B cell (primary cell): ENCODE measurements at regions not wholly inside any gene's neighbourhood (a gene's known extent, or its start where the extent isn't known, plus 50 kb on each side); places are given as distances from the start of the nearest gene placed in this dataset.

ENCODE experiments used
- ATAC-seq: fragments of 200-7000 bp; cut with Tn5 transposase; one replicate; pipeline ENCODE4 v1.10.0; 2021; ENCODE audit warnings: low read depth, mild to moderate bottlenecking, moderate number of reproducible peaks, moderate library complexity
- CTCF ChIA-PET: fragments of 350-600 bp; sonication (Branson Sonifier 250); formaldehyde crosslinking; loops from one replicate; lab custom pipeline; 2021; ENCODE audit warnings: antibody characterized with exemption, inconsistent platforms; lab: Charles Lee
- POLR2A ChIA-PET: fragments of 350-600 bp; sonication (Branson Sonifier 250); formaldehyde crosslinking; loops from one replicate; lab custom pipeline; 2021; ENCODE audit warnings: antibody characterized with exemption; lab: Charles Lee
- DNase-seq: peaks from one replicate; pipeline ENCODE4 v3.0.0; 2013
- H2AFZ ChIP-seq: 2 replicates; pipeline ENCODE4 v1.6.1; 2012; ENCODE audit warnings: mild to moderate bottlenecking, low read depth, low read length; ENCODE audit not compliant: insufficient read depth, poor library complexity, severe bottlenecking
- H3K27ac ChIP-seq, 2 donors: 1 replicate in 1 of 2; 2 replicates in 1 of 2; pipeline ENCODE4 v1.5.1; 2012 to 2013; ENCODE audit warnings: low read length in 2 of 2, mild to moderate bottlenecking in 2 of 2, moderate library complexity in 1 of 2
- H3K27me3 ChIP-seq, 4 experiments: fragments of 200-600 bp in 1 of 4; sonication (generic) in 1 of 4; replicated peaks in 1 of 4; 1 replicate in 2 of 4; 2 replicates in 2 of 4; pipeline versions ENCODE4 v1.6.1 to v1.7.0; 2013 to 2016; ENCODE audit warnings: low read length in 3 of 4, mild to moderate bottlenecking in 2 of 4, mixed read lengths in 1 of 4, moderate library complexity in 1 of 4; ENCODE audit not compliant: insufficient read depth in 4 of 4, control insufficient read depth in 3 of 4; ENCODE audit errors: control extremely low read depth in 1 of 4
- H3K36me3 ChIP-seq, 2 experiments: replicated peaks in 1 of 2; 1 replicate in 1 of 2; 2 replicates in 1 of 2; pipeline versions ENCODE4 v1.6.1 to v1.7.1; 2013; ENCODE audit warnings: low read length in 1 of 2; ENCODE audit not compliant: insufficient read depth in 2 of 2, control insufficient read depth in 1 of 2; ENCODE audit errors: control extremely low read depth in 1 of 2, extremely low read depth in 1 of 2
- H3K4me1 ChIP-seq, 2 donors: fragments of 200-600 bp in 1 of 2; sonication (generic) in 1 of 2; 1 replicate in 1 of 2; 2 replicates in 1 of 2; pipeline versions ENCODE4 v1.5.1 to v1.6.1; 2013 to 2017; ENCODE audit warnings: low read length in 2 of 2; ENCODE audit not compliant: control insufficient read depth in 2 of 2, insufficient read depth in 2 of 2
- H3K4me2 ChIP-seq: replicated peaks from 2 replicates; pipeline ENCODE3; 2012; ENCODE audit warnings: mild to moderate bottlenecking, low read depth, low read length; ENCODE audit not compliant: poor library complexity, severe bottlenecking
- H3K4me3 ChIP-seq, 5 experiments: fragments of 200-600 bp in 1 of 5; sonication (generic) in 1 of 5; 1 replicate in 3 of 5; 2 replicates in 2 of 5; pipeline versions ENCODE4 v1.5.1 to v1.7.0; 2011 to 2016; ENCODE audit warnings: low read length in 4 of 5, mild to moderate bottlenecking in 4 of 5, low read depth in 2 of 5, control low read depth in 1 of 5, moderate library complexity in 1 of 5; ENCODE audit not compliant: insufficient read depth in 1 of 5; ENCODE audit errors: control extremely low read depth in 1 of 5, extremely low read depth in 1 of 5
- H3K79me2 ChIP-seq: fragments of 200-600 bp; sonication (generic); one replicate; pipeline ENCODE4 v1.6.0; 2016; ENCODE audit warnings: low read length; ENCODE audit not compliant: control insufficient read depth, insufficient read depth
- H3K9ac ChIP-seq: fragments of 200-600 bp; sonication (generic); 2 replicates; pipeline ENCODE4 v1.6.1; 2017; ENCODE audit warnings: mild to moderate bottlenecking, low read length, moderate library complexity
- H3K9me3 ChIP-seq, 3 donors: one replicate each; pipeline versions ENCODE4 v1.6.1 to v1.7.1; 2013; ENCODE audit warnings: low read length in 2 of 3; ENCODE audit not compliant: control insufficient read depth in 2 of 3, insufficient read depth in 1 of 3; ENCODE audit errors: control extremely low read depth in 1 of 3
- H4K20me1 ChIP-seq: 2 replicates; pipeline ENCODE4 v1.6.0; 2012; ENCODE audit warnings: mild to moderate bottlenecking, low read length; ENCODE audit not compliant: insufficient read depth, control insufficient read depth, poor library complexity, severe bottlenecking
- H3K27ac Mint-ChIP-seq: one replicate; pipeline ENCODE4 v1.8.0; 2021; ENCODE audit warnings: mixed read lengths
- H3K27me3 Mint-ChIP-seq: one replicate; pipeline ENCODE4 v1.8.0; 2021; ENCODE audit warnings: mixed read lengths
- H3K4me1 Mint-ChIP-seq: one replicate; pipeline ENCODE4 v1.8.0; 2021; ENCODE audit warnings: mixed read lengths
- H3K4me3 Mint-ChIP-seq: one replicate; pipeline ENCODE4 v1.8.0; 2021; ENCODE audit warnings: mixed read lengths
- H3K9me3 Mint-ChIP-seq: one replicate; pipeline ENCODE4 v1.8.0; 2022; ENCODE audit warnings: mixed read lengths; ENCODE audit not compliant: insufficient read depth
- EZH2 ChIP-seq: IDR thresholded peaks from 2 replicates; pipeline ENCODE4 v1.6.1; 2012; ENCODE audit warnings: borderline replicate concordance, low read depth, mild to moderate bottlenecking, moderate library complexity, low read length; ENCODE audit not compliant: insufficient read depth, poor library complexity, severe bottlenecking
- WGBS: methylation state at CpG from one replicate; pipeline ENCODE4 v1.1.5; 2013; ENCODE audit warnings: missing lambda C conversion rate; ENCODE audit not compliant: insufficient coverage; 5-methylcytosine and 5-hydroxymethylcytosine counted together
- intact Hi-C: fragments of 100-400 bp; cut with micrococcal nuclease; formaldehyde crosslinking; loops from one replicate; pipeline ENCODE4 v1.10.0; 2022
- TF ChIP-seq, protein P1 (sequence below): fragments of 200-600 bp; IDR thresholded peaks from one replicate; pipeline ENCODE4 v1.8.0; 2022; ENCODE audit warnings: antibody characterized with exemption, mild to moderate bottlenecking

DNA sequence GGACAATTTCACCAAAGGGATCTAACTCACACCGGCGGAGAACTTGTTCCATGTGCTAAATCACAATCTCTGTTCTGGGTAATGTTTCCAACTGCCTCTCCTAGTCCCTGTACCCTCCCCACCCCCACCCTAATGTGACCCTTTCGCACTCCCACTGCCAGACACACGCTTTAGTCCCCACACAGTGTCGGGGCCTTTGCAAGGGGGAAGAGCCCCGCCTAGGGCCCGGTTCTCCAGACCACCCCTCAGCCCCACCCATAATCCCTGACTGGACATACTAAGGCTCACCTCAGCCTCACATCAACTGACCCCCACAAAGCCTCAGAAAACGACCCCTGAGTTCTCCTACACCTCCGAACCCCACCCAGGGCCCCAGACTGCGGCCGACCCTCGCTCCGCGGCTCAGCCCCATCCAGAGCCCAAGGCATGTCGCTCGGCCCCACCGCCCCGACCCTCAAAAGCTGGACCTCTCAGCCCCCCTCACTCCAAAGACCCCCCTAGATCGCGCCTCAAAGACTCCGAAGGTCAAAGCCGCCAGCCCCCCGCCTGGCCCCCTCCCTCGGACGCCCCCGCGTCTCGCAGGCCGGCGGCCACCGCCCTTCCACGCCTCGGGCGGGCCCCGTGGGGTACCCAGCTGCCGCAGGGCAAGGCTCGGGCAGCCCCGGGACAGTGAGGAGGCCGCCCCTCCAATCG lies 72.0 kb upstream of the MAP4 start:
- no peaks in the 10 kb centered on the region for H3K9me3 ChIP-seq
- peak overlapping the region; percentile 88 for H3K9ac ChIP-seq
- under 1% methylated on average over 37 of the region's 40 CpGs for WGBS
- no peaks in the 10 kb centered on the region for H3K27me3 ChIP-seq
- peak overlapping the region; percentile 90 for H2AFZ ChIP-seq
- H3K36me3 ChIP-seq: no peaks in the 10 kb centered on the region
- CTCF ChIA-PET: interaction anchor here (1.0 to 1.3 kb wide), 3 partner anchors 63 to 348 kb away, joined by 4 to 6 read pairs (median 4); no protein-coding TSS in a partner anchor
- no peaks in the 10 kb centered on the region for H4K20me1 ChIP-seq
- ATAC-seq: peak; percentile 26
- Mint-ChIP-seq H3K27me3 (no peaks in the 10 kb centered on the region), H3K27ac (peak overlapping the region; percentile 98), H3K4me1 (peaks cover 32% of the 10 kb centered on the region), H3K4me3 (peak overlapping the region; percentile 99), H3K9me3 (no peaks in the 10 kb centered on the region)
- peak overlapping the region; percentile 49 to 83 for H3K27ac ChIP-seq
- intact Hi-C loops: loop anchor here (1.0 to 5.0 kb wide), 6 partner anchors 153 to 613 kb away; partner anchors contain the start of genes ATRIP, NCKIPSD, NME6 and SCAP
- peaks cover 53% of the 10 kb centered on the region for H3K79me2 ChIP-seq
- TF ChIP-seq, protein P1, sequence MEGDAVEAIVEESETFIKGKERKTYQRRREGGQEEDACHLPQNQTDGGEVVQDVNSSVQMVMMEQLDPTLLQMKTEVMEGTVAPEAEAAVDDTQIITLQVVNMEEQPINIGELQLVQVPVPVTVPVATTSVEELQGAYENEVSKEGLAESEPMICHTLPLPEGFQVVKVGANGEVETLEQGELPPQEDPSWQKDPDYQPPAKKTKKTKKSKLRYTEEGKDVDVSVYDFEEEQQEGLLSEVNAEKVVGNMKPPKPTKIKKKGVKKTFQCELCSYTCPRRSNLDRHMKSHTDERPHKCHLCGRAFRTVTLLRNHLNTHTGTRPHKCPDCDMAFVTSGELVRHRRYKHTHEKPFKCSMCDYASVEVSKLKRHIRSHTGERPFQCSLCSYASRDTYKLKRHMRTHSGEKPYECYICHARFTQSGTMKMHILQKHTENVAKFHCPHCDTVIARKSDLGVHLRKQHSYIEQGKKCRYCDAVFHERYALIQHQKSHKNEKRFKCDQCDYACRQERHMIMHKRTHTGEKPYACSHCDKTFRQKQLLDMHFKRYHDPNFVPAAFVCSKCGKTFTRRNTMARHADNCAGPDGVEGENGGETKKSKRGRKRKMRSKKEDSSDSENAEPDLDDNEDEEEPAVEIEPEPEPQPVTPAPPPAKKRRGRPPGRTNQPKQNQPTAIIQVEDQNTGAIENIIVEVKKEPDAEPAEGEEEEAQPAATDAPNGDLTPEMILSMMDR: no peak
- H3K4me2 ChIP-seq: peak overlapping the region; percentile 86
- peak overlapping the region; percentile 32 to 91 (median 74) for H3K4me3 ChIP-seq
- no peak for DNase-seq
- peaks cover 17 to 18% of the 10 kb centered on the region in 2 donors for H3K4me1 ChIP-seq
- POLR2A ChIA-PET: interaction anchor here (0.6 to 0.8 kb wide), 2 partner anchors 153 to 1379 kb away, joined by 3 to 4 read pairs; partner anchors contain the start of gene ZNF589

GRCh38 chr3:48086705-48087104 lies 70.5 kb upstream of the MAP4 start:
- ATAC-seq: no peak
- peak overlapping the region; percentile 98 for H3K27ac Mint-ChIP-seq

More at GRCh38 chr3:48086705-48087104, 70.5 kb upstream of the MAP4 start:
- no peaks in the 10 kb centered on the region for H3K27me3 ChIP-seq
- POLR2A ChIA-PET: no interaction called here
- DNase-seq: peak; percentile 7
- no peaks in the 10 kb centered on the region for H3K9me3 Mint-ChIP-seq
- TF ChIP-seq, protein P1: no peak
- no peak for TF ChIP-seq EZH2
- peak overlapping the region; percentile 99 for H3K4me3 Mint-ChIP-seq
- peak overlapping the region; percentile 86 for H3K4me2 ChIP-seq
- peaks cover 10% of the 10 kb centered on the region for H4K20me1 ChIP-seq
- no peaks in the 10 kb centered on the region for H3K27me3 Mint-ChIP-seq
- peaks cover 33% of the 10 kb centered on the region for H3K4me1 Mint-ChIP-seq
- H3K4me1 ChIP-seq: peaks cover 17 to 18% of the 10 kb centered on the region in 2 donors
- no peaks in the 10 kb centered on the region for H3K36me3 ChIP-seq
- CTCF ChIA-PET: interaction anchor here (1.3 kb wide), 2 partner anchors 65 to 97 kb away, joined by 4 read pairs; no protein-coding TSS in a partner anchor
- no peaks in the 10 kb centered on the region for H3K9me3 ChIP-seq
- intact Hi-C loops: loop anchor here (5.0 kb wide), 2 partner anchors 361 to 601 kb away; partner anchors contain the start of genes ATRIP and NCKIPSD
- H3K4me3 ChIP-seq: no peak overlapping the region
- no peak overlapping the region for H3K9ac ChIP-seq
- H3K79me2 ChIP-seq: peaks cover 66% of the 10 kb centered on the region
- H3K27ac ChIP-seq: peak overlapping the region in 1 of 2 donors; percentile 83
- no peak overlapping the region for H2AFZ ChIP-seq
